ENCODE measurements at regions not wholly inside any gene's neighbourhood (a gene's known extent, or its start where the extent isn't known, plus 50 kb on each side); places are given as distances from the start of the nearest gene placed in this dataset.

DNA sequence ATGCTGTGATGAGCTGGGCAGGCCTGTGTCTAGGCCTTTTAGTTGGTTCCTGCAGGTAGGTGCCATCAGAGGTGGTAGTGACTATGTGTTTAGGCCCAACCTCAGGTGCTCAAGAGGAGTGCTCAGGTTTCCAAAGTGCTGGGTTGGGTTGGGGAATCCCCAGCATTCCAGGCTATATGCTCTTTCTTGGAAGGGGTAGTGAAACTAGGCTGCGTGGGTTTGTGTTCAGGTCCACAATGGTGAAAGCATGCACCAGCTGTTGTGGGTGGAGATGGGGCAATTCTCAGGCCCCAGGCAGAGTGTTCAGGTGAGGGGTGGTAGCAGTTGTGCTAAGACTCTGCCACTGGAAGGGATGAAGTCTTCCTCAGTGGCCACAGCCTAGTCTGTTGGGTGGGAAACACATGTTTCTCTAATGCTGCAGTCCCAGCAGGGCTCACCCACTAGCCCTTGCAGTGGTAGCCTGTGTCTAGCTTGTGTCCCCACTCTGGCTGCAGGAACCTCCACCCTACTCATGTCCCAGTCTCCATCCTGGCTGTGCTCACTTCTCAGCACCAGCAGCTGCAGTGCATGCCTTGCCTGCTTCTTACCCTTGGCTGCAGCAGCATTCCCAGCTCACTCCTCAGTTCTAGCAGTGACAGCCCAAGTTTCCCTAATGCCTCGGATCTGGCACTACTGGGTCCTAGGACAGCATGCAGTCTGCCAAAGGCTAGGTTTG is 78.9 kb downstream of the FAM170A start:
- TF ChIP-seq, protein P1, sequence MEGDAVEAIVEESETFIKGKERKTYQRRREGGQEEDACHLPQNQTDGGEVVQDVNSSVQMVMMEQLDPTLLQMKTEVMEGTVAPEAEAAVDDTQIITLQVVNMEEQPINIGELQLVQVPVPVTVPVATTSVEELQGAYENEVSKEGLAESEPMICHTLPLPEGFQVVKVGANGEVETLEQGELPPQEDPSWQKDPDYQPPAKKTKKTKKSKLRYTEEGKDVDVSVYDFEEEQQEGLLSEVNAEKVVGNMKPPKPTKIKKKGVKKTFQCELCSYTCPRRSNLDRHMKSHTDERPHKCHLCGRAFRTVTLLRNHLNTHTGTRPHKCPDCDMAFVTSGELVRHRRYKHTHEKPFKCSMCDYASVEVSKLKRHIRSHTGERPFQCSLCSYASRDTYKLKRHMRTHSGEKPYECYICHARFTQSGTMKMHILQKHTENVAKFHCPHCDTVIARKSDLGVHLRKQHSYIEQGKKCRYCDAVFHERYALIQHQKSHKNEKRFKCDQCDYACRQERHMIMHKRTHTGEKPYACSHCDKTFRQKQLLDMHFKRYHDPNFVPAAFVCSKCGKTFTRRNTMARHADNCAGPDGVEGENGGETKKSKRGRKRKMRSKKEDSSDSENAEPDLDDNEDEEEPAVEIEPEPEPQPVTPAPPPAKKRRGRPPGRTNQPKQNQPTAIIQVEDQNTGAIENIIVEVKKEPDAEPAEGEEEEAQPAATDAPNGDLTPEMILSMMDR (IDR thresholded peaks at IDR 0.05) = no peak
- no peak for TF ChIP-seq POLR2A (IDR thresholded peaks at IDR 0.05)
